IPS-NIHi7 (cell line): ENCODE measurements at regions not wholly inside any gene's neighbourhood (a gene's known extent, or its start where the extent isn't known, plus 50 kb on each side); places are given as distances from the start of the nearest gene placed in this dataset.
A peak's percentile ranks its signal among the peaks of the same experiment; 100 is the strongest.
"Not testable (repeated sequence)": the region's sequence is repeated elsewhere in the genome, so short reads cannot be mapped to it uniquely, and the experiment has no call there.

ENCODE experiments used
- DNase-seq: peaks from one replicate; pipeline ENCODE4 v3.0.0; 2012; ENCODE audit warnings: mixed read lengths; ENCODE audit errors: extremely low spot score

DNA sequence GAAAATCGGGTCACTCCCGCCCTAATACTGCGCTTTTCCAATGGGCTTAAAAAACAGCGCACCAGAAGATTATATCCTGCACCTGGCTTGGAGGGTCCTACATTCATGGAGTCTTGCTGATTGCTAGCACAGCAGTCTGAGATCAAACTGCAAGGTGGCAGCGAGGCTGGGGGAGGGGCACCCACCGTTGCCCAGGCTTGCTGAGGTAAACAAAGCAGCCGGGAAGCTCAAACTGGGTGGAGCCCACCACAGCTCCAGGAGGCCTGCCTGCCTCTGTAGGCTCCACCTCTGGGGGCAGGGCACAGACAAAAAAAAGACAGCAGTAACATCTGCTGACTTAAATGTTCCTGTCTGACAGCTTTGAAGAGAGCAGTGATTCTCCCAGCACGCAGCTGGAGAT is 150.6 kb upstream of the ANKFN1 start:
- DNase-seq = not testable (repeated sequence)

DNA sequence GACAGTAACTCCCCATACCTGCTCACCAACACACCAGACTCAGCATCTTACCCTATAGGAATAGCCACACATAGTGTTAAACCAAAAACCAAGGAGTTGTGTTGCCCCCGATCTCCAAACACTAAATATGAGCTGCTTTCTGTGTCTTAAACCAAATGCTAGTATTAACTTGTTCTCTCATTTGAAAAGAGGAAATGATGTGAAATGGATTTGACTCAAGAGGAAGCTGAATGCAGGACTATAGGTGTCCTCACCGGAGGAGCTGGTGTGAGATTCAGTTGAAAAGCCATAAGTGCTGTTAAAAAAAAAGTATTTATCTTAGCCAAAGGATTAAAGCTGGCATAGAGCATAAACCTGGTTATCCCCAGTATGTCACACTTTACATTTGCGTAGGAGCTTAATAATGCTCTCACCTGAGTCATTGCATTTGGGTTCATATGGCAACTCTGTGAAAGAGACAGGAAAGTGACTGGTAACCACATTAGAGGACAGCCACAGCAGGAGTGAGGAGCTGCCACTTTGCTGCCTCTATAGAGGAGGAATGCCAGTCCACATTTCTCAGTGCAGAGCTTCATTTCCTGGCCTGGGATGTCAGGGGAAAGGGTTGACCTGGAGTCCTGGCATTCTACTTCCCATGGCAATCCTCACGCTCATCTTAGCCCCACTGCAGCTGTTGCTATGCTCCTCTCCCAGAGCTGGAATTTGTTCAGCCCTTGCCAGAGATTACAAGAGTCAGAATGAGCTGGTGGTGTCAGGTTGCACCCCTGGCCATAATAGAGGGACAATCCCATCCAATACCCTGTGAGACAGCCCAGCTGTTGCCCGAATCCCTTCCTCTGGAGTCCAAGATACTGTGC is 143.3 kb upstream of the ANKFN1 start:
- DNase-seq = peak; percentile 18

DNA sequence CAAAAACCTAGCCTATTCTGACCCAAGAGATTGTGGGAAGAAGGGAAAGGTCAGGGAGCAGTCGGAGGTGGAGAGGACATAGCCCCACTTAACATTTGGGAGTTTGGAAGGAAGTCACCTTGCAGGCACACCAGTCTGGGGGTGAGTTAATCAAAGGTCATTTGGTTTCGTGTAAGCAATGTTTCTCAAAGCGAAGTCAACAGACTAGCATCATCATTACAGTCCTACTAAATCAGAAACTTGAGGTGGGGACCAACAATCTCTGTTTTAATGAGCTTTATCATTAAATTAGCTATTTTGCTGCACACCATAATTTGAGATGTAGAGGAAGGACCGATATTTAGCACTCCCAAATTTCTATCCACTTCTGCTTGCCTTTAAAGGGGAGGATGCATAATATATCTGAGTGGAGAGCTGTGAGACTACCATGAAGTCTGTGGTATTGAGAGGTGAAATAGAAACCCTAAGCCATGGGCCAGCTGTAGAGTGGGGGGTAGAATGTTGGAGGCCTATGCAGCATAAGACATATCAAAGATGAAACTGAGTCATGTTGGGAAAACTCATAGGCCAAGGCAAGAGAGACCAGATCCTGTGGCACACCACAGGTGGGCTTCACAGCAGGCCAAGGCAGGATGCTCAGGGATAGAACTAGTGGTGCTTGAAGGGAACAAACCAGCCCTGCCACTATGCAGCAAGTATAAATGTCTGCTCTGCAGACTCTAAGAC is 141.7 kb upstream of the ANKFN1 start:
- no peak for DNase-seq

DNA sequence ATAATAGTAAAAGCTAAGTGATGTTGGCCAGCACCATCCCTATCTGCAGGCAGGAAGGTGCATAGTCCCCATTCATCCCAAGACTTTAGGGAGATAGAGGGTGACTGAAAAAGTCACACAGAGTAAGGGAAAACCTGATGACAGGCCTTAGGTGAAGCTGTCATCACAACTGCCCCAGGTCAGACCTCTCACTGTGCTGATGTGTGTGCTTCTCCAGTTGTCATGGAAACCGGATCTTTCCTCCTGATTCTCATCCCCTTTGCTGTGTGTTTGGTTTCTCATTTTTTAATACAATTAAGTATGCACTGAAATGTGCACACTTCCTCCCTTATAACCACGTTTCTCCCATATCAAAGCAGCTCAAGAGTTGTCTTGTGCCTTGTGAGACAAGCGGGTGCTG is 135.1 kb upstream of the ANKFN1 start:
- no peak for DNase-seq

DNA sequence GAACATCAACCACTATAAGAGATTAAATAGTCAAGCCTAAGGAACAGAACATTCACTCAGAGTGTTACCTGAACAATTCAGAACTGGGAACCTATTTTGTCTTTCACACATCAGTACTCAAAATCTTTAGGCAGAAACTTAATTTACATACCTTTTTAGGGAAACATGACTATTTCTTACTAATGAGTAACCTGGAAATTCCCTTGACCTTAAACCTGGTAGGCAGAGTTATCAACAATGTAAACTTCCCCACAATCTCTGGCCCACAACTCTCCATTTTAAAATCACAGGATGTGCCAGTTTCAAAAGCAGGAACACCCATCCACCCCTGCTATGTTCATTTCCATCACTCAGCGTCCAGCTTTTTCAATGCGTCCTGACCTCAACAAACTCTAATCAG is 132.9 kb upstream of the ANKFN1 start:
- DNase-seq = no peak

DNA sequence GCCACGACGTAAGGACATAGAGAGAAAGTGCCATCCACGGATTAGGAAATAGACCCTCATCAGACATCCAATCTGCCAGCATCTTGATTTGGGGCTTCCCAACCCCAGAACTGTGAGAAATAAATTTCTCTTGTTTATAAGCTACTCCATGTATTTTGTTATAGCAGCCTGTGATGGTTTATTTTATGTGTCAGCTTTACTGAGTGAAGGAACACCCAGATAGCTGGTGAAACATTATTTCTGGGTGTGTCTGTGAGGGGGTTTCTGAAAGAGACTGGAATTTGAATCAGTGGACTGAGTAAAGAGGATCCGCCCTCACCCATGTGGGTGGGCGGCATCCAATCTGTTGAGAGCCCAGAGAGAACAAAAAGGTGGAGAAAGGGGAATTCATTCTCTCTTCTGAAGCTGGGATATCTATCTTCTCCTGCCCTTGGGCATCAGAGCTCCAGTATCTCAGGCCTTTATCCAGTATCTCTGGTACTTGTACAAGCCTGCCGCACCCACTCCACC is 131.5 kb upstream of the ANKFN1 start:
- DNase-seq = no peak

DNA sequence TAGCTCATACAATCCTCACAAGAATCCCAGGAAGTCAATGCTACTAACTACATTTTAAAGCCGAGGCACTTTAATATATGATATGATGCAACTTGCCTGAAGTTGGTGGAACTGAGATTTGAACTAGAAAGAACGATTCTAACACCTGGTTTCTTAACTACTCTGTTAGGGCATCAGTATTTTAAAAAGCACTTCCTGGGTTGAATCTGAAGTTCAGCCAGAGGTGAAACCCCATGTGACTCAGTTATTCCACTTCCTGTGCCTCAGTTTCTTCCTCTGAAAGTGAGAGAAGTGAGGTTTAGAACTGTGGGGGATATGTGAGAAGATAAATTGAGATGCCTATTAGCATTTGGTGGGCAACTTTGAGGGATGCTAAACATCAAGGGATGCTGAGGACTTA is 129.4 kb upstream of the ANKFN1 start:
- no peak for DNase-seq

DNA sequence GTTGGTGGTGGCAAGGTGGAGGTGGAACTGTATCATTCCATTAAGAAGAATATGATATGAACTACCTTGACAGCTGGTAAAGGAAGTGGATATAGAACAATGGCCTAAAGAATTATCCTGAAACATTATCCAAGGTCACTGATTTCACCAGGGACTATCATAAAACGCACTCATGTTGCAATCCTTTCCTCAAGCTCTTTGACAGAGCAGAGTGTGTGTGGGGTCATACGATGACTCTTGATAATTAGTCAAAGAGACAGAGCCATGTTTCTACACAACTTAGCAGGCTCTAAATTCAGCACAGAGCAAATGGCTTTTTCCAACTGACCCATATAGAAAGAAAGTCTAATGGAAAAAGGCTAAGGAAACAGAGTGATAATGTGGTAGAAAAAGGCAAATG is 126.4 kb upstream of the ANKFN1 start:
- no peak for DNase-seq

DNA sequence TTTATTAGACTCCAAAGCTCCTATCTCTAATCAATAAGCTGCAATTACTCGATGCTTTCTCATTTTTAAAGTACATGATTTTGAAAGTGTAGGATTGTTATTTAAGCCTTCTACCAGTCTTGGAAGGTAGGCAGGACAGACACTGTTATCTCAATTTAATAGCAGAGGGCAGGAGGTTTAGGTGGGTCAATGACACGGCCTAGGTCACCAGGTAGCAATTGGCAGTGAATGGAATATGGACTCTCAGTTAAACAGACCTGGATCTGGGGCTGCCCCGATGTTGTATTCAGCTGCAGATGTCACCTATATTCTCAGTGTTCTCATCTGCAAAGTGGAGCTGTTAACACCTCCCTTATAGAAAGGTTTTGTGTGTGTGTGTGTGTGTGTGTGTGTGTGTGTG is 124.4 kb upstream of the ANKFN1 start:
- no peak for DNase-seq

DNA sequence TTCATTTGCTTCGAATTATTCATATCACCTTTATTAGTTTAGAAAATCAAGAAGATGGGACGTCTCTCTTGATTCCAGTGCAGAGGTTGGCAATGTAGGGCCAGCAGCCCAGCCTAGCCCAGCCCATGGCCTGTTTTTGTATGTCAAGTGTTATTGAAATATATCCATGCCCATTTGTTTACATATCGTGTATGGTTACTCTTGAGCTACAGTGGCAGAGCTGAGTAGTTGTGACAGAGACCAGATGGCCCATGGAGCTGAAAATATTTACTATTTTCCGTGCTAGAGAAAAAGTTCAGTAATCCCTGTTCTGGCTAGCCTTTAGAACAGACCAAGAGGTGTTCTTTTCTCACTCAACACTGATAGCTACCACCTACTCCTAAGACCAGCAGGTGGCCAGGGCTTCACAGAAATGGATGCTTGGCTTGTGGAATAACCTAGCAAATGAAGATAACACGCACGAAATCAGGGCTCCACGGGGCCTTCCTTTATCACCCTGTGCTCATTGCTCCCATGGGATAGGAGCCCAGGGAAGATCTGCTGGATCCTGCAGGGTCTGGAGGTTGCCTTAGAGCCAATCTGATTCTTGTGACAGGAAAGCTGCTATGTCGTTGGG is 123.2 kb upstream of the ANKFN1 start:
- DNase-seq = peak; percentile 16

DNA sequence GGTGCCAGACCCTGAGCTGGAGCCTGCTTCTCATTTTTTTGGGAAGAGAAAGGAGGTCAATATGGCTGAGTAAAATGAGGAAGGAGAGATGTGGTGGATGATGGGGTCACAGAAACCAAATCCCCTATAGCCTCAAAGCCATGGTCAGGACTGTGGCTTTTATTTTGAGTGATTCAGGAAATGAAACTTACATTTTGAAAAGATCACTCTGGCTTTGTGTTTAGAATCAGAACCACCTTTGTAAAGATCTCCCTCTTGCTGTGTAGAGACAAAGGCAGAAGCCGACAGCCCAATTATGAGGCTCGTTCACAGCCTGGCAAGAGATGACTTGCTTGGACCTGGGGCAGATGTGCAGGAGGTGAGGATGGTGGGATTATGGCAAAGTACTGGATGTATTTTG is 121.6 kb upstream of the ANKFN1 start:
- DNase-seq = no peak

DNA sequence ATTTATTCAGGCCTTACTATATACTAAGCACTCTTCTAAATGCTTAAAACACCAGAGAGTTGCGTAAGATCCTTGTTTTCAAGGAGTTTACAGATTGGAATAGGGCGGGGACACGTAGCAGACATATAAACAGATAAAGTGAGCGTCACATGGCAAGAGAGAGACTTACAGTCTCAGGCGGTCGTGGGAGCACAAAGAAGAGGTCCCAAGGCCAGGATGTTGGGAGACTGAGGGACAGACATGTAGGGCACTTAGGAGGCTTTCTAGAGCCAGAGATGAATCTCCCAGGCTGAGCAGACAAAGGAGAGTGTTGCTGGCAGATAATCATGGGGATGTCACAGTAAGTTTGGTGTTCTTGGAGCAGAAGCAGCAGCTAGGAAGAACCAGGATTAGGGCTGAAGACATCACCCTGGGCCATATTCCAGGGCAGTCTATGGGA is 119.1 kb upstream of the ANKFN1 start:
- no peak for DNase-seq

DNA sequence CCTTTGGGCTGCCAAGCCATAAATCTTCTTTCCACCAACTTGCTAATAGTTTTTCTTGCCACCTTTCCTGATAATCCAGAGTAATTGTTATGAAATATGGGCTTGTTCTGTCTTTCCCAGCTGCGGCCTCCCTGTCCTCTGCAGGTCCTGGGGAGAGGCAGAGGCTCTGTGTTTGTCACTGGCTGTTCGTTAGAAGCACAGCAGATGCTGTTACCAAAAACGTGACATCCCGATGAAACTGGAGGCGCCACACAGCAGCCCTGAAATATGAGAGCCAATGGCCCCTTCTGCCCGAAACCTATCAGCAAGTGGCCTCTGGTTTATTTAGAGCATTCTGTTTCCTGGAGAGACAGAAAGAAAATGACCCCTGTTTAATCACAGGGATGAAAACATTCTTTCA is 115.1 kb upstream of the ANKFN1 start:
- no peak for DNase-seq

DNA sequence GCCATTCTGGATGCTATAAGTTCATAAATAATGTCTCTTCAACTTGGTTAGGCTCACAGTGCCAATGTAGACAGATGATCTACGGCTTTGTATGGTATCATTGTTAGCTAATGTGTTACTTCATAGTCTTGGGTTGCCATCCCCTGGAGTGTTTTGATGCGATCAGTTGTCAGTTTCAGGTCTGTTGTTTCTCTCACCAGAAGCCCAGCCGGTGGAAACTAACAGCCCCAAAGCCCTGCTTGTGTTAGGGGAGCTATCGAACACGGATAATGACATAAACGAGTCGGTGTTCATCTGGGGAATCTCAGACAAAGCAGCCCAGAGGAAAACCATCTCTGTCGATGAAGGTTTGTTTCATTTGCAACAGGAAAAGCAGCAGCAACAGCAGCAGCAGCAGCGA is 107.4 kb upstream of the ANKFN1 start:
- DNase-seq = no peak

DNA sequence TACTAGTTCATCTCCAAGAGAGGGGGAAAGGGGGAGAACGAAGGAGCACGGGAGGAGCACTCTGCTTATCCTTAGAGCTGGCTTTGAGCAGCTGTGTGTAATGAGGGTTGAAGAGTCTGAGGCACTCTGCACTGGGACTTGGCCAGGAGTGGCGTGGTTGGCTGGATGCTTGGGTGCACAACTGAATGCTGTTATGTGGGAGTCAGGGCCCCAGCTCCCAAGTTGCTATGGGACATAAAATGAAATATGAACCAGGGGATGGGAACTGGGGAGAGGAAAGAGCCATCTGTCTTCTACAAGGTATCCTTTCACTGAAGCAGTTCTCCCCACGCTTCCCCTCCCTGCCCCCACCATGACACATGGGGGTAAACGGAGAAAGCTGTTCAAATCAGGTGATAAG is 105.9 kb upstream of the ANKFN1 start:
- DNase-seq = no peak

DNA sequence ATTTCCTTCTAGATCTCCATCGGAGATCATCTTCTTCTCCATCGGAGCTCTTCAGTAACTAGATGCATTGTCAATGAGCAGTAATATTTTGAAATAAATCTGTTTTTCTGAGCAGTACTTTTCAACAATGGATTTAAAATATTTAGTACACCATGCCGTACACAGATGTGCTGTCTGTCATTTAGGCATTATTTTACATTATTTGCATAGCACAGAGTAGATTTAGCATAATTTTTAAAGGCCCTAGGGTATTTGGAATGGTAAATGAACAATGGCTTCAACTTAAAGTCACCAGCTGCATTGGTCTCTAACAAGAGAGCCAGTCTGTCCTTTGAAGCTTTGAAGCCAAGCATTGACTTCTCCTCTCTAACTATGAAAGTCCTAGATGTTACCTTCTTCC is 95.4 kb upstream of the ANKFN1 start:
- no peak for DNase-seq

DNA sequence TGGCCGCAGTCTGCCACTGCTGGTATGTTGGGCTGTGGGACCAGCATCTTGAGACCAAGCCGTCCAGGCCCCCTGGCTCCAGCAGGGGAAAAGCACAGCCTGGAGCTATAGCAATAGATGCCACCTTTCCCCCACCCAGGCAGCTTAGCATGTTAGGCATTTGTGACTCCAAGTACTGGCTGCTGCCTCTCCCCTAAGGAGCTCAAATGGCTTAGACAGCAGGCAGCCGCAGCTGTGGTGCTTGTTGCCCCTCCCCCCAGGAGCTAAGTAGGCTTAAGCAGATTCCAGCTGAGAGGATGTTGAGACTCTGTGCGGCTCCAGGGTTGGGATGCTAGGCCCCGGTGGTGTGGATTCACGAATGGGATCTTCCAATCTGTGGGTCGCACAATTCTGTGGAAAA is 88.8 kb upstream of the ANKFN1 start:
- DNase-seq = no peak

DNA sequence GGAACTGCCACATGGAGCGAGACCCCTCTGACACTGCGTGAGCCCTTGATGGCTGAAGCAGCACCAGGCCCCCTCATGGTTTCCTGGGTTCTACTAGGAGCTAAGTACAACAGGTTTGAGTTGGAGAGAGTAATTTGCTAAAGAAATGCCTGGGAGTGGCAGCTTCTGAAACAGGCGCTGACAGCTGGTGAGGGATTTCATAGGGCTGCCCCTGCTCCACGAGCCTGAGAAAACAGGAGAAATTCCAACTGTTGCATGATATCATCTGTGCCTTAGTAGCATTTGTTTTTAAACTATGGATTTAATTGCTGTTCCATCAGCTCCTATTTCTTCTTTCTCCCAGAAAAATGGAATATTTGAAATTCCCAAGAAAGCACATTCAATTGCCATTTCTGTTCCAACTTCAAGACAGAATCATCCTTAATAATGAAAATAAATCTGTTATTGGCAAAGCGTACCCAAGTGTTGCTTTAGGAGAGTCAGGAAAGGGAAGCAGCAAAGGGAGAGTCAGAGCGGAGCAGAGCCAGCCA is 78.8 kb upstream of the ANKFN1 start:
- no peak for DNase-seq

DNA sequence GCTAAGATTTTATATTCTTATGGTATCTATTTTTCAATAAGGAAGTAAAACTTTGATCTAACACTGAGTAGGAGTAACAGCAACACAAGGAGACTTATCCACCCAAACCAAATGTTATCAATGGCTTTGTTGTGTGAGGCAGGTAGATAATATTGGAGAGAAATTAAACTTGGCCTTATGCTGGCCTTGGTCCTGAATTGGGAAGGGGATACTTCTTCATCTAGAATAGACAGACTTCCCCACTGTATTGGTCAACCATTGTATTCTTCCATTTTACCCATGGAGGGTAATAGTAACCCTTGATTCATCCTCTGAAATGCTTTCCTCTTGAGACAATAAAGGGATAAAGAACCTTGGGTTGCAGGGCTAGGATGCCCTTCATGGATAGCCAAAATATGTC is 76.3 kb upstream of the ANKFN1 start:
- DNase-seq = no peak

DNA sequence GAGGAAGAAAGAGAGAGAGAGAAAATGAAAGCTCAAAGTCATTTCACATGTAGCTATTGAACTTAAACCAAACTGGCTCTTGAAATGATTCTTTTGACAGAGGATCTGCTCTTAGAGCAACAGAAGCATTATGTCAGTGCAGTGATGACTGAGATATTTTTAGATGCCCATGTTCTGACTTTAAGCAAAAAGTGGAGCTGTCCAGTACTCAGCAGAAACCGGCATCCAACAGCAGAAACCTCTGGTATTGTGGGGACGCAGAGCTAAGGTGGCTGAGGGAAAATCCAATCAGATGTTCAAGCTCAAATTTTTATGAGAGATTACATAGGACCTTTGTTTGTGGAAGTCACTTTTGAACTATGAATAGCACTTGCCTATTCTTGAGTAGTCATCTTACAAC is 69.8 kb upstream of the ANKFN1 start:
- no peak for DNase-seq

DNA sequence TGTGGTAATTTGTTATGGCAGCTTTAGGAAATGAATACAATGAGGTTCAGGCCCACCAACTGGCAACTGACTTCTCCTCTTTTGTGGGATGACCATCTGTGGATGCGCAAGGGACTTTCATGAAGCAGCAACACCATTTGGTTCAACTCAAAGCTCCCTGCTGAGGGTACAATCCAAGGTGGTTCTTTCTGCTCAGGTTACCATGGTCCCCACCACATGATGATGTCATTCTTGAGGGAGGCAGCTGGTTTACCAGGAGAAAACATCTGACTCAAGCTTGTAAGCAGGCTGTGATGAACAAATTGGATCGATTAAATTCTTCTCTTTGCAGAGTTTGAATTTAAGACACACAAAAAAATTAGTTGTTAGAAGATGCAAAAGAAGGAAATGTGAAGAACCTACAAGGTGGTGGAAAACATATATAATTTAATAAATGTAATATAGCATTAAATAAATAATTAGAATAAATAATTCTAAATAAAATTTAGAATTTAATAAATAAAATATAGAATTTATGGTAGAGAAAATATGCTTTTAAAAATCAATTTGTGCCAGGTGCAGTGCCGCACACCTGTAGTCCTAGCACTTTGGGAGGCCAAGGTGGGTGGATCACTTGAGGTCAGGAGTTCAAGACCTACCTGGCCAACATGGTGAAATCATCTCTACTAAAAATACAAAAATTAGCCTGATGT is 67.6 kb upstream of the ANKFN1 start:
- DNase-seq = no peak

DNA sequence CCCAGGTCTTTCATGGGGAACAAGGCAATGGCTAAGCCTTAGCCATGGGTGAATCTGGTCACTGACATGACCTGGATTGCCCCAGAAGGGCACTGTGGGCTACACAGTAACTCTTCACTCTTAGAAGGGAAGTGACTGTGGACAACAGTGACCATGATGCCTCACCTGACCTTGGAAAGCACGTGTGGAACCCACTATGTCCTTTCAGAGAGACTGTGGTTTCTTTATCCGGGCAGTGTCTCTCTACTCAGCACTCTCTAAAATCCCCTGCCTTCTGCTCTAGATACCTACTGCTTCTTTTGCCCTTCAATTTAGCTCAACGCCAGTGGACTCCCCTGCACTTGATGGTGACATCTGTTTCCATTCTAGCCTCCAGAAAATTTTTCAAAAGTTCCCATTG is 66.1 kb upstream of the ANKFN1 start:
- no peak for DNase-seq
